IMR-90 (cell line): ENCODE measurements at regions not wholly inside any gene's neighbourhood (a gene's known extent, or its start where the extent isn't known, plus 50 kb on each side); places are given as distances from the start of the nearest gene placed in this dataset.

Experiments used
- BHLHE40 ChIP-seq: fragments of 150-350 bp; IDR thresholded peaks from 2 replicates; pipeline ENCODE4 v1.6.1; 2016; ENCODE audit warnings: mild to moderate bottlenecking, low read depth, low read length
- CHD1 ChIP-seq: IDR thresholded peaks from 2 replicates; pipeline ENCODE4 v1.6.1; 2012; ENCODE audit warnings: low read depth, low read length, improper control_type of control experiment
- CTCF ChIP-seq: conservative IDR thresholded peaks from 2 replicates; pipeline ENCODE4 v1.5.1; 2012; ENCODE audit warnings: mild to moderate bottlenecking, low read depth, low read length, improper control_type of control experiment
- MAFK ChIP-seq: IDR thresholded peaks from 2 replicates; pipeline ENCODE4 v1.6.1; 2012; ENCODE audit warnings: low read depth, low read length, improper control_type of control experiment
- POLR2A ChIP-seq: IDR thresholded peaks from 2 replicates; pipeline ENCODE4 v1.6.1; 2012; ENCODE audit warnings: mild to moderate bottlenecking, low read depth, low read length
- RAD21 ChIP-seq: IDR thresholded peaks from 2 replicates; pipeline ENCODE4 v1.6.1; 2012; ENCODE audit warnings: low read length, improper control_type of control experiment
- RCOR1 ChIP-seq: IDR thresholded peaks from 2 replicates; pipeline ENCODE4 v1.6.1; 2012; ENCODE audit warnings: mild to moderate bottlenecking, low read length, improper control_type of control experiment; ENCODE audit not compliant: insufficient replicate concordance

GRCh38 chr11:106426696-106427095, 349.2 kb downstream of the AASDHPPT start:
- TF ChIP-seq RAD21 (no peak), CTCF (no peak), POLR2A (no peak), RCOR1 (no peak), MAFK (no peak), BHLHE40 (no peak), CHD1 (no peak)
